ENCODE measurements at regions not wholly inside any gene's neighbourhood (a gene's known extent, or its start where the extent isn't known, plus 50 kb on each side); places are given as distances from the start of the nearest gene placed in this dataset.

DNA sequence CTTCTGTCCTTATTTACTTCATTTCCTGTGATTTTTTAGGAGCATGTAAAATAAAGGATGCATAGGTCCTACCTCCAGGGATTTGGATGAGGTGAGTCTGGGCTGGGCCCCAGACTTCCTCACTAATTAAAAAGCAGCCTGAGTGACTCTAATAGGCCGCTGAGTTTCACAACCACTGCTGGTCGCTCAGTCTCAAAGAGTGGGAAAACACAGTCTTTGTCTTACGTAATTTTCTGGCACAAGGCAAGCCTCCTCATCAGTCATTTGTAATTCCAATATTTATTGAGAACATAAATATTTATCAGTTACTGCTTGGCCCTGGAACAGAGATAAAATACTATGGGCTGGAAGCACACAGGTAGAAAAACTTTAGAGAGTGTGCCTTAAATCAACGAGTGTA is 195.4 kb upstream of the RUNX1 start:
- H3K4me3 ChIP-seq, result no peak overlapping the region
- no peak for DNase-seq (ENCODE audit: low read depth in 1 of 2, low spot score in 1 of 2)
- TF ChIP-seq JUNB (IDR thresholded peaks at IDR 0.05), result no peak
- no peak for TF ChIP-seq POLR2AphosphoS2 (conservative IDR thresholded peaks at IDR 0.05; ENCODE audit: low read length)
- no peak for TF ChIP-seq JUN (IDR thresholded peaks at IDR 0.05)
- no peak for TF ChIP-seq PHF8 (IDR thresholded peaks at IDR 0.05; ENCODE audit: borderline replicate concordance, low read depth)
- TF ChIP-seq, protein P1, sequence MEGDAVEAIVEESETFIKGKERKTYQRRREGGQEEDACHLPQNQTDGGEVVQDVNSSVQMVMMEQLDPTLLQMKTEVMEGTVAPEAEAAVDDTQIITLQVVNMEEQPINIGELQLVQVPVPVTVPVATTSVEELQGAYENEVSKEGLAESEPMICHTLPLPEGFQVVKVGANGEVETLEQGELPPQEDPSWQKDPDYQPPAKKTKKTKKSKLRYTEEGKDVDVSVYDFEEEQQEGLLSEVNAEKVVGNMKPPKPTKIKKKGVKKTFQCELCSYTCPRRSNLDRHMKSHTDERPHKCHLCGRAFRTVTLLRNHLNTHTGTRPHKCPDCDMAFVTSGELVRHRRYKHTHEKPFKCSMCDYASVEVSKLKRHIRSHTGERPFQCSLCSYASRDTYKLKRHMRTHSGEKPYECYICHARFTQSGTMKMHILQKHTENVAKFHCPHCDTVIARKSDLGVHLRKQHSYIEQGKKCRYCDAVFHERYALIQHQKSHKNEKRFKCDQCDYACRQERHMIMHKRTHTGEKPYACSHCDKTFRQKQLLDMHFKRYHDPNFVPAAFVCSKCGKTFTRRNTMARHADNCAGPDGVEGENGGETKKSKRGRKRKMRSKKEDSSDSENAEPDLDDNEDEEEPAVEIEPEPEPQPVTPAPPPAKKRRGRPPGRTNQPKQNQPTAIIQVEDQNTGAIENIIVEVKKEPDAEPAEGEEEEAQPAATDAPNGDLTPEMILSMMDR (IDR thresholded peaks at IDR 0.05), result no peak
- TF ChIP-seq, protein P2, sequence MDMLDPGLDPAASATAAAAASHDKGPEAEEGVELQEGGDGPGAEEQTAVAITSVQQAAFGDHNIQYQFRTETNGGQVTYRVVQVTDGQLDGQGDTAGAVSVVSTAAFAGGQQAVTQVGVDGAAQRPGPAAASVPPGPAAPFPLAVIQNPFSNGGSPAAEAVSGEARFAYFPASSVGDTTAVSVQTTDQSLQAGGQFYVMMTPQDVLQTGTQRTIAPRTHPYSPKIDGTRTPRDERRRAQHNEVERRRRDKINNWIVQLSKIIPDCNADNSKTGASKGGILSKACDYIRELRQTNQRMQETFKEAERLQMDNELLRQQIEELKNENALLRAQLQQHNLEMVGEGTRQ (IDR thresholded peaks at IDR 0.05), result no peak
- TF ChIP-seq, protein P3, sequence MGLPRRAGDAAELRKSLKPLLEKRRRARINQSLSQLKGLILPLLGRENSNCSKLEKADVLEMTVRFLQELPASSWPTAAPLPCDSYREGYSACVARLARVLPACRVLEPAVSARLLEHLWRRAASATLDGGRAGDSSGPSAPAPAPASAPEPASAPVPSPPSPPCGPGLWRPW (IDR thresholded peaks at IDR 0.05), result no peak
- no peak for TF ChIP-seq RNF2 (IDR thresholded peaks at IDR 0.05; ENCODE audit: borderline replicate concordance, low read depth)
- no peak for TF ChIP-seq HOXB5 (CRISPR knock-in tag; IDR thresholded peaks at IDR 0.05)
- TF ChIP-seq TP53 (CRISPR knock-in tag; IDR thresholded peaks at IDR 0.05), result no peak
- TF ChIP-seq ZNF302 (CRISPR knock-in tag; IDR thresholded peaks at IDR 0.05), result no peak
- TF ChIP-seq HDAC2 (IDR thresholded peaks at IDR 0.05), result no peak
- no peak for TF ChIP-seq CHD2 (IDR thresholded peaks at IDR 0.05; ENCODE audit: low read length, partially characterized antibody)
- TF ChIP-seq EHF (CRISPR knock-in tag; IDR thresholded peaks at IDR 0.05), result no peak
- TF ChIP-seq MAFK (IDR thresholded peaks at IDR 0.05; ENCODE audit: partially characterized antibody), result no peak
- no peak for TF ChIP-seq RFX5 (IDR thresholded peaks at IDR 0.05)
- no peak for TF ChIP-seq GATA3 (IDR thresholded peaks at IDR 0.05; ENCODE audit: borderline replicate concordance)
- no peak for TF ChIP-seq HOXA7 (CRISPR knock-in tag; IDR thresholded peaks at IDR 0.05)
- no peak for TF ChIP-seq FOSB (CRISPR knock-in tag; IDR thresholded peaks at IDR 0.05)
- TF ChIP-seq KDM5A (IDR thresholded peaks at IDR 0.05), result no peak
- ChIA-PET POLR2A (no interaction called here), CTCF (no interaction called here)
- FAIRE-seq, result no peak
- H3K4me1 ChIP-seq, result no peaks in the 10 kb centered on the region
- 58% methylated on average over 4 of the region's 4 CpGs for WGBS (ENCODE audit: missing lambda C conversion rate)
- no peak overlapping the region for H3K4me2 ChIP-seq
- H3K27ac ChIP-seq, result no peak overlapping the region
- no peak for ATAC-seq
- H3K9me3 ChIP-seq, result no peaks in the 10 kb centered on the region

DNA sequence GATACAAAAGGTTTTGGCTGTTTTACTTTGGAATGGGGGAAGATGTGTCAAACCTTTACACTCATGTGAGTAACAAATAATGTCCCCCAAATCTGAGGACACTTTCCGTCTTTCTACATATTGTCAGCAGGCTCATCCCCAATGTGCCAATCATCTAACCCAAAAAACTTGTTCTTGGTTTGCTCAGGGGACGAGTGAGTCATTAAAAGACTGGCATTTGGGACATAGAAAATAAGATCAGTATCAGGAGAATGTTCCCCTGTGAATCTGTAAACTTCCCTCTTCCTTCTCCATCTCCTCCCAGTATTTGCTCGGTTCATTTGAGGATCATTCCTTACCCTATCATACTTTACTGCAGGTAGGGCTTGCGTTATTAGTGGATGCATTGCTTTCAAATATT is 194.1 kb upstream of the RUNX1 start:
- Histone ChIP-seq H3K4me2 (no peak overlapping the region), H3K9me3 (no peaks in the 10 kb centered on the region), H3K4me3 (no peak overlapping the region), H3K4me1 (no peaks in the 10 kb centered on the region), H3K27ac (no peak overlapping the region)
- ATAC-seq (no peak), FAIRE-seq (no peak), DNase-seq (ENCODE audit: low read depth in 1 of 2, low spot score in 1 of 2) (no peak)
- POLR2A ChIA-PET, result no interaction called here
- TF ChIP-seq, protein P3 (IDR thresholded peaks at IDR 0.05), result no peak
- TF ChIP-seq ZNF302 (CRISPR knock-in tag; IDR thresholded peaks at IDR 0.05) (no peak), RCOR1 (IDR thresholded peaks at IDR 0.05; ENCODE audit: low read depth, low read length) (no peak), POLR2AphosphoS2 (conservative IDR thresholded peaks at IDR 0.05; ENCODE audit: low read length) (no peak), EHF (CRISPR knock-in tag; IDR thresholded peaks at IDR 0.05) (no peak), ZSCAN20 (CRISPR knock-in tag; IDR thresholded peaks at IDR 0.05) (no peak), MAZ (IDR thresholded peaks at IDR 0.05; ENCODE audit: borderline replicate concordance, low read depth, low read length) (no peak), FOSB (CRISPR knock-in tag; IDR thresholded peaks at IDR 0.05) (no peak), POLR2A (IDR thresholded peaks at IDR 0.05; ENCODE audit: low read length) (no peak), JUN (IDR thresholded peaks at IDR 0.05) (no peak), RNF2 (IDR thresholded peaks at IDR 0.05; ENCODE audit: borderline replicate concordance, low read depth) (no peak)
- TF ChIP-seq, protein P4, sequence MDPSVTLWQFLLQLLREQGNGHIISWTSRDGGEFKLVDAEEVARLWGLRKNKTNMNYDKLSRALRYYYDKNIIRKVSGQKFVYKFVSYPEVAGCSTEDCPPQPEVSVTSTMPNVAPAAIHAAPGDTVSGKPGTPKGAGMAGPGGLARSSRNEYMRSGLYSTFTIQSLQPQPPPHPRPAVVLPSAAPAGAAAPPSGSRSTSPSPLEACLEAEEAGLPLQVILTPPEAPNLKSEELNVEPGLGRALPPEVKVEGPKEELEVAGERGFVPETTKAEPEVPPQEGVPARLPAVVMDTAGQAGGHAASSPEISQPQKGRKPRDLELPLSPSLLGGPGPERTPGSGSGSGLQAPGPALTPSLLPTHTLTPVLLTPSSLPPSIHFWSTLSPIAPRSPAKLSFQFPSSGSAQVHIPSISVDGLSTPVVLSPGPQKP (IDR thresholded peaks at IDR 0.05; ENCODE audit: low read depth, low read length), result no peak
- CTCF ChIA-PET, result no interaction called here
- WGBS (ENCODE audit: missing lambda C conversion rate), result 66% methylated on average over 4 of the region's 4 CpGs

Measured in A549 (cell line).